ENCODE measurements at regions not wholly inside any gene's neighbourhood (a gene's known extent, or its start where the extent isn't known, plus 50 kb on each side); places are given as distances from the start of the nearest gene placed in this dataset.

- TF ChIP-seq POLR2AphosphoS5 (IDR thresholded peaks at IDR 0.05; ENCODE audit: low read depth, low read length) (no peak), REST (IDR thresholded peaks at IDR 0.05; ENCODE audit: insufficient read depth in 1 of 2, low read depth in 2 of 2, low read length in 1 of 2) (no peak)
These were observed 175.8 kb upstream of the RALGAPA2 start for GRCh38 chr20:20888266-20888656.
